MCF 10A (cell line): ENCODE measurements at regions not wholly inside any gene's neighbourhood (a gene's known extent, or its start where the extent isn't known, plus 50 kb on each side); places are given as distances from the start of the nearest gene placed in this dataset.

Source experiments
- BruUV-seq: library from RNA; stranded (reverse); fragments of 400-500 nt; replicated peaks from 2 replicates; lab custom pipeline; 2021; lab: Mats Ljungman, UMichigan
- CTCF ChIA-PET: fragments of 300-600 bp; sonication (Branson Sonifier 250); formaldehyde crosslinking; extraction: SDS; loops from one replicate; lab custom pipeline; 2021; ENCODE audit warnings: antibody characterized with exemption, inconsistent platforms; lab: Yijun Ruan, JAX
- POLR2A ChIA-PET: fragments of 300-600, 350-650 bp; sonication (Branson Sonifier 250); formaldehyde crosslinking; extraction: SDS; loops from one replicate; lab custom pipeline; 2020; ENCODE audit warnings: antibody characterized with exemption, inconsistent platforms; lab: Yijun Ruan, JAX
- DNase-seq: peaks from one replicate; pipeline ENCODE4 v3.0.0-alpha.2; 2018; ENCODE audit not compliant: unreplicated experiment
- H3K27ac Mint-ChIP-seq: one replicate; pipeline ENCODE4 v1.8.0; 2022; ENCODE audit warnings: mild to moderate bottlenecking, low read depth, mixed read lengths; ENCODE audit not compliant: unreplicated experiment
- H3K27me3 Mint-ChIP-seq: one replicate; pipeline ENCODE4 v1.8.0; 2022; ENCODE audit warnings: mixed read lengths; ENCODE audit not compliant: insufficient read depth, unreplicated experiment
- H3K36me3 Mint-ChIP-seq: one replicate; pipeline ENCODE4 v1.8.0; 2022; ENCODE audit warnings: mild to moderate bottlenecking, moderate library complexity, mixed read lengths; ENCODE audit not compliant: insufficient read depth, unreplicated experiment
- H3K4me1 Mint-ChIP-seq: one replicate; pipeline ENCODE4 v1.8.0; 2022; ENCODE audit warnings: mixed read lengths; ENCODE audit not compliant: insufficient read depth, unreplicated experiment
- H3K4me3 Mint-ChIP-seq: one replicate; pipeline ENCODE4 v1.8.0; 2022; ENCODE audit warnings: mild to moderate bottlenecking, moderate library complexity, mixed read lengths; ENCODE audit not compliant: unreplicated experiment
- H3K9me3 Mint-ChIP-seq: one replicate; pipeline ENCODE4 v1.8.0; 2022; ENCODE audit warnings: mixed read lengths; ENCODE audit not compliant: unreplicated experiment
- CTCF ChIP-seq: fragments of 200-600 bp; IDR thresholded peaks from one replicate; pipeline ENCODE4 v1.8.0; 2022; ENCODE audit warnings: antibody characterized with exemption, mild to moderate bottlenecking; ENCODE audit not compliant: unreplicated experiment
- intact Hi-C: fragments of 100-400 bp; cut with micrococcal nuclease; formaldehyde crosslinking; loops from 2 replicates; pipeline ENCODE4 v1.14.1; 2022

- Mint-ChIP-seq H3K27ac (no peak overlapping the region), H3K36me3 (no peaks in the 10 kb centered on the region), H3K9me3 (no peaks in the 10 kb centered on the region), H3K4me3 (no peak overlapping the region), H3K4me1 (no peaks in the 10 kb centered on the region), H3K27me3 (no peaks in the 10 kb centered on the region)
- no TSS peak for BruUV-seq
- CTCF ChIA-PET: no interaction called here
- TF ChIP-seq CTCF: no peak
- intact Hi-C loops: no loop called here
- POLR2A ChIA-PET: no interaction called here
- no peak for DNase-seq
Measured at GRCh38 chr5:109273594-109273993, 136.2 kb downstream of the PJA2 start.

- ChIA-PET CTCF (interaction anchor here (0.5 kb wide), 1 partner anchor 148 kb away, joined by 3 read pairs; no protein-coding TSS in a partner anchor), POLR2A (no interaction called here)
- no TSS peak for BruUV-seq
- intact Hi-C loops: no loop called here
- Mint-ChIP-seq H3K36me3 (no peaks in the 10 kb centered on the region), H3K27me3 (no peaks in the 10 kb centered on the region), H3K9me3 (no peaks in the 10 kb centered on the region), H3K4me3 (no peak overlapping the region), H3K4me1 (no peaks in the 10 kb centered on the region), H3K27ac (no peak overlapping the region)
- no peak for TF ChIP-seq CTCF
- DNase-seq: no peak
Measured at GRCh38 chr5:109267283-109267682, 142.5 kb downstream of the PJA2 start.

- no peak for DNase-seq
- Mint-ChIP-seq H3K27ac (no peak overlapping the region), H3K27me3 (no peaks in the 10 kb centered on the region), H3K4me3 (no peak overlapping the region), H3K9me3 (peaks cover 7% of the 10 kb centered on the region), H3K36me3 (no peaks in the 10 kb centered on the region), H3K4me1 (no peaks in the 10 kb centered on the region)
- CTCF ChIA-PET: no interaction called here
- POLR2A ChIA-PET: no interaction called here
- no peak for TF ChIP-seq CTCF
- intact Hi-C loops: no loop called here
- no TSS peak for BruUV-seq
Measured at GRCh38 chr5:109258755-109259154, 151.0 kb downstream of the PJA2 start.

GRCh38 chr5:109256486-109256885 lies 153.3 kb downstream of the PJA2 start:
- no peak overlapping the region for H3K27ac Mint-ChIP-seq
- intact Hi-C loops: no loop called here
- H3K27me3 Mint-ChIP-seq: no peaks in the 10 kb centered on the region
- BruUV-seq: no TSS peak
- H3K4me1 Mint-ChIP-seq: no peaks in the 10 kb centered on the region
- POLR2A ChIA-PET: no interaction called here
- no peak for DNase-seq
- CTCF ChIA-PET: interaction anchor here (0.6 kb wide), 2 partner anchors 69 to 563 kb away, joined by 3 read pairs; no protein-coding TSS in a partner anchor
- H3K9me3 Mint-ChIP-seq: peaks cover 7% of the 10 kb centered on the region
- H3K4me3 Mint-ChIP-seq: no peak overlapping the region
- no peak for TF ChIP-seq CTCF
- no peaks in the 10 kb centered on the region for H3K36me3 Mint-ChIP-seq
